GM21360 (cell line): ENCODE measurements at regions not wholly inside any gene's neighbourhood (a gene's known extent, or its start where the extent isn't known, plus 50 kb on each side); places are given as distances from the start of the nearest gene placed in this dataset.

Source experiments
- ATAC-seq: cut with Tn5 transposase; IDR thresholded peaks from one replicate; pipeline ENCODE4 v1.9.1; 2021; ENCODE audit warnings: mild to moderate bottlenecking, moderate library complexity; ENCODE audit not compliant: unreplicated experiment

DNA sequence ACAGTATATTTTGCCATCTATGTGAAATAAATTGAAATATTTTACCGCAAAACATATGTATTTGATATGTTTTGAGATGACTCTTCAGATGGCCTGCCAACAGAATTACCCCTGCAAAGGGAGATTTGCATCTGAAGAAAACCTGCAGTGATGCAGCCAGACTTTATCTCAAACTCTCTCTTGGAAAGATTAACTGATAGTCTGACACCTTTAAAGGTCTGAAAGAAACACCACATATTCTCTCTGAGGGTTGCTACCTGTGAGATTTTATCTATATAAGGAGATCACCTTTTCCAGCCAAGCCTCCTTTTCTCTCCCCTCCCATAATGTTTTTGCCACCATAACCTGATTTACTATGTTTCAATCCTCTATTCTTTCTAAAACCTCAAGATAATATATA is 1106.3 kb upstream of the IGFBP7 start:
- no peak for ATAC-seq

DNA sequence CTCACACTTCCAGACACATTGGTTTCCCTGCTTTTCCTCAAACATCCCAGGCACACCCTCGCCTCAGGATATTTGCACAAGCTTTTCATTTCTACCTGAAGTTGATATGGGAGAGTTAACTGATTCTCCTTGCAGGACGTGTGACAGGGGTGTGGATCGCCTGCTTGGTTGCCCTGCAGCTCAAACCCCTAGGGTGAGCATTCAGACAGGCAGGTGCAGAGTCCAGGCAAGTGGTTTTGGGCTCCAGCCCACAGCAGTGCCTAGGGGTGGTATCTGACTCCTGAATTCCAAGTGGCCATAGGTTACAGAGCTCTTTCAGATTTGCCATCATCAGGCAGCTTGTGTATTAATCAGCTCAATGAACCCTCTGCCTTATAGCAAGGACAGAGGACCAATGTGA is 1104.2 kb upstream of the IGFBP7 start:
- no peak for ATAC-seq

- ATAC-seq = no peak
These were observed 1099.4 kb upstream of the IGFBP7 start for GRCh38 chr4:58209551-58209950.

GRCh38 chr4:58209001-58209400 is 1098.8 kb upstream of the IGFBP7 start:
- no peak for ATAC-seq

GRCh38 chr4:58205446-58206235 is 1095.5 kb upstream of the IGFBP7 start:
- ATAC-seq = no peak

DNA sequence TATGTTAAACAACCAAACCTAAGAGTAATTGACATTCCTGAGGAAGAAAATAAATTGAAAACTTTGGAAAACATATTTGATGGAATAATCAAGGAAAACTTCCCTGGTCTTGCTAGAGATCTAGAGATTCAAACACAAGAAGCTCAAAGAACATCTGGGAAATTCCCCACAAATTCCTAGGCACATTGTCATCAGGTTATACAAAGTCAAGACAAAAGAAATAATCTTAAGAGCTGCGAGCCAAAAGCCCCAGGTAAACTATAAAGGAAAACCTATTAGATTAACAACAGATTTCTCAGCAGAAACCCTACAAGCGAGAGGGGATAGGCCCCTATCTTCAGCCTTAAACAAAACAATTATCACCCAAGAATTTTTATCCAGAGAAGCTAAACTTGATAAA is 1082.0 kb upstream of the IGFBP7 start:
- ATAC-seq = no peak

DNA sequence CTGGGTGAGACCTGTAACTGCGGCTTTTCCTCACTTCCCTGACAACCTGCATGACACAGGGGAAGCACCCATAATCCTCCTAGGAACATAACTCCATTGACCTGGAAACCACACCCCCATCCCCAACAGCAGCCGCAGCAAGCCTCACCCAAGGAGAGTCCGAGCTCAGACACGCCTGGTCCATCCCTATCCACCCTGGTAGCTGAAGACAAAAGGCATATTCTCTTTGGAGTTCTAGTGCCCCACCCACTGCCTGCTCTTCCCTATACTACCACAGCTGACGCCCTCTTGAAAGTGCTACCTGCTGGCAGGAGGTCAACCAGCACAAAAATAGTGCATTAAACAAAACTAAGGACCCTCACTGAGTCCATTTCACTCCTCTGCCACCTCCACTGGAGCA is 1080.9 kb upstream of the IGFBP7 start:
- no peak for ATAC-seq

DNA sequence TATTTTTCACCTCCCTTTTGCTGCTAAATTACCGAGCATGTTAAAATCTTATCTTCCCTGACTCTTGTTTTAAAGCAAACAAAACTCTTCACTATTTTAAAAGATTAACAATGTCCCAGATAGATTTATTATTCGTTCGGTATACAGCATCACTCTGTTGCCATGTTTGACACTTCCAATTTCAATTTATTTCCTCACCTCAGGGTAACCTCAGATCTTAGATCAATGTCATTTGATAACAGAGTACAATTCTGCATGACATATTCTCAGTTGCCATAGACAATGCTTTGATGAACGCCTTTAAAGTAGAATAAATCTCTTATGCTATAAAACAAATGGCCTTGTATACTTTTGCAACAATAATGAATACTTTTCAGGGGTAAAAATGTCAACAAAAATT is 1078.1 kb upstream of the IGFBP7 start:
- no peak for ATAC-seq

DNA sequence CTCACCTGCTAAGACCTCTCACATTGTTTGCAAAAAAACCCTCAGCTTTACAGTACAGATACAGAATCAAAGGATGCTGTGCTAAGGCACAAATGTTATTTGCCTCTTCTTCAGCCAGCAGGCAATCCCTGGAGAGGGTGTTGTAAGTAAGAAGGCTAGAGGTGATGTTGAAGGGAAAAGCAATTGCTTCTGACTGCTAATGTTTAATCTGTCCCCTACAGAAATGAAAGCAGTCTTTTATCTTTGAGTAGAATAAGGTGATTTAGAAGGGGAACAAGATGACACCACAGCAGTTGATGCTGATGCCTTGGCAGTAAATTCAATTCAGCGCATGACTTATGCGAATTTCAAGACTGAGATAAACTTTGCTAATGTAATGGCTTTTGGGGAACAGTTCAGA is 1064.8 kb upstream of the IGFBP7 start:
- no peak for ATAC-seq

- no peak for ATAC-seq
These were observed 1056.3 kb upstream of the IGFBP7 start for GRCh38 chr4:58166490-58166889.

- no peak for ATAC-seq
These were observed 1053.0 kb upstream of the IGFBP7 start for GRCh38 chr4:58163156-58163555.

DNA sequence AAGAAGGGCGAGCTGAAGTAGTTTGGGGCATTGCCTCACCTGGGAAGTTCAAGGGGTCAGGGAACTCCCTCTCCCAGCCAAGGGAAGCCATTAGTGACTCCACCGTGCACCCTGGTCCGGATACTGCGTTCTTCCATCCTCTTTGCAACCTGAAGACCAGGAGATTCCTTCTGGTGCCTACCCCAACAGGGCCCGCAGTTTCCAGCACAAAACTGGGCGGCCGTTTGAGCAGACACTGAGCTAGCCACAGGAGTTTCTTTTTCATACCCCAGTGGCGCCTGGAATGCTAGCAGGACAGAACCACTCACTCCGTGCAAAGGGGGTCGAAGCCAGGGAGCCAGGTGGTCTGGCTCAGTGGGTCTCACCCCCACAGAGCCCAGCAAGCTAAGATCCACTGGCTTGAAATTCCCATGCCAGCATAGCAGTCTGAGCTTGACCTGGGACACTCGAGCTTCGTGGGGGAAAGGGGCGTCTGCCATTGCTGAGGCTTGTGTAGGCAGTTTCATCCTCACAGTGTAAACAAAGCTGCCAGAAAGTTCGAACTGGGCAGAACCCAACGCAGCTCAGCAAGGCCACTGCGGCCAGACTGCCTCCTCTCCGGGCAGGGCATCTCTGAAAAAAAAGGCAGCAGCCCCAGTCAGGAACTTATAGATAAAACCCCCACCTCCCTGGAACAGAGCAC is 1039.4 kb upstream of the IGFBP7 start:
- no peak for ATAC-seq

- ATAC-seq = no peak
These were observed 1034.5 kb upstream of the IGFBP7 start for GRCh38 chr4:58144721-58145120.

GRCh38 chr4:58138786-58139668 is 1028.8 kb upstream of the IGFBP7 start:
- ATAC-seq = no peak

DNA sequence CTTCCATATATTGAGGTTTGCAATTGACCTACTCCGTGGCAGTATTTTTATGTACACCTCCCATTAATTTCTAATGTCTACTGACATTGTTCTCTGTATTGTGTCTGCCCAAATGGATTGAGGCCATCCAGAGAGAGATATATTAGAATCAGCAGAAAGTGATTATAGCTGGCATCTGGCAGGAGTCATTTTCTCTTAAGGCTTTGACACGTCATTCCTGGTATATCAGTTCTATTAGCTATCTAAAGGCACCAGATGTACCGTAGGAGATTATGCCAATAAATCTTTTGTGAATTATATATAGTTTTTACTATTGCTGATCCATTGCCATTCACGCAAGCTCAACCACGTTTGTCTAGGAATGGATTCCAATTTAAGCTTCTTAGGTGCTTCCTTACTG is 1026.4 kb upstream of the IGFBP7 start:
- no peak for ATAC-seq

- ATAC-seq = no peak
These were observed 1017.5 kb upstream of the IGFBP7 start for GRCh38 chr4:58127680-58128079.

DNA sequence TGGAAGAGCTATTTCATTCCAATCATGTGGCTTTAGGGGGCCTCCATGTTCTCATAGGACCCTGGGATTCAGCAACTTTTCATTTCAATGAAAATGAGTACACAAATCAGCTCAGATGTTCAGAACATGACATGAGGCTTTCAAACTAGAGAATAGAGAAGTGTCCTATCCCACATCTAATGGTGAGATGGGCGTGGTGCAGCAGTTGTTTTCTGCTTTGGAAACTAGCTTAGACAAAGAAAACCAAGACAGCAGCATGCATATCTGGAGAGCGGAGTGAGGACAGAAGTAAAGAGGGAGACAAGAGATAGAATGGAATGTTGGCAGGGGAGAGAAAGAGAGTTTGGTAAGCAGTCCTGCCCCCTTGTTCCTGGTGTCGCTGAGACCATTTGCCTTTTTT is 1009.1 kb upstream of the IGFBP7 start:
- ATAC-seq = no peak

- no peak for ATAC-seq
These were observed 1002.9 kb upstream of the IGFBP7 start for GRCh38 chr4:58113126-58113525.

- no peak for ATAC-seq
These were observed 1001.6 kb upstream of the IGFBP7 start for GRCh38 chr4:58111818-58112217.

DNA sequence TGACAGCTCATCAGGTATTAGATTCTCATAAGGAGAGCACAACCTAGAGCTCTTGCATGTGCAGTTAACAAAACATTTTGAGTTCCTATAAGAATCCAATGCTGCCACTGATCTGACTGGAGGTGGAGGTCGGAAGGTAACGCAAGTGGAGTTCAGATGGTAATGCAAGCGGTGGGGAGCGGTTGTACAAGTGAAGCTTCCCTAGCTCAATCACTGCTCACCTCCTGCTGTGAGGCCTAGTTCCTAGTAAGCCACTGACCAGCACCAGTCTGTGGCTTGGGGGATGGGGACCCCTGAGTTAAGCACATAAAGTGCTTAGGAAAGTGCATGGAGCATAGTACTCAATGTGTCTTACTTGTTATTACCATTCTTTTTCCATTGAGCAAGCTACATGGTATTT is 983.2 kb upstream of the IGFBP7 start:
- ATAC-seq = no peak

DNA sequence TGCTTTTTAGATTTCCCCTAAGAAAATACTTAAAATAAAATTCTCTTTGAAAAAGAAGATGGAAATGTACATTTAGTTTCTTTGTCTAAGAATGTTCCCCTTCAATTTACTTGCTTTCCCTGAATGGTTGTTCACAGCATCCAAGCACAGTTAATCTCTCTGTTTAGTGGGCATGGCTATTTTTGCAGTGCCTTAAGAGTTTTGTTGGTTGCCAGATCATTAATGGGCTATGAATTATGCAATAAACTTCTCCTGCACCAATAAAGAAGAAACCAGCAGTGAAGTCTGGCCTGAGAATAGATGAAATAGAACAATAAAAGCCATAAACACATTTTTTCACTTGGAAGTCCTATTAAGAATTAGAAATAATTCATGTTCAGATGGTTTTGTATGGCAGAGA is 980.4 kb upstream of the IGFBP7 start:
- no peak for ATAC-seq

GRCh38 chr4:58081356-58081755 is 971.2 kb upstream of the IGFBP7 start:
- no peak for ATAC-seq
